CD14-positive monocyte (primary cell): ENCODE measurements at regions not wholly inside any gene's neighbourhood (a gene's known extent, or its start where the extent isn't known, plus 50 kb on each side); places are given as distances from the start of the nearest gene placed in this dataset.

Source experiments
- DNase-seq, 3 donors: peaks; one replicate each; pipeline ENCODE4 v3.0.0-alpha.2; 2011 to 2022
- H2AFZ ChIP-seq: 2 replicates; pipeline ENCODE4 v1.6.0; 2012; ENCODE audit warnings: mild to moderate bottlenecking, low read depth, low read length, inconsistent platforms; ENCODE audit not compliant: insufficient read depth, poor library complexity, severe bottlenecking
- H3K27ac ChIP-seq, 2 donors: 1 replicate in 1 of 2; 2 replicates in 1 of 2; pipeline ENCODE4 v1.5.1; 2012 to 2013; ENCODE audit warnings: low read length in 2 of 2, control low read depth in 1 of 2, inconsistent platforms in 1 of 2, low read depth in 1 of 2, mild to moderate bottlenecking in 1 of 2
- H3K27me3 ChIP-seq, 2 donors: one replicate each; pipeline versions ENCODE4 v1.6.0 to v1.6.1; 2011 to 2013; ENCODE audit warnings: low read length in 2 of 2; ENCODE audit not compliant: control insufficient read depth in 2 of 2, insufficient read depth in 2 of 2
- H3K36me3 ChIP-seq, 2 donors: replicated peaks in 1 of 2; 1 replicate in 1 of 2; 2 replicates in 1 of 2; pipeline versions ENCODE4 v1.5.1 to v1.6.1; 2012 to 2013; ENCODE audit warnings: low read length in 2 of 2, control low read depth in 1 of 2, inconsistent platforms in 1 of 2, mild to moderate bottlenecking in 1 of 2; ENCODE audit not compliant: insufficient read depth in 2 of 2, control insufficient read depth in 1 of 2
- H3K4me1 ChIP-seq, 2 donors: 1 replicate in 1 of 2; 2 replicates in 1 of 2; pipeline versions ENCODE4 v1.5.1 to v1.6.1; 2012 to 2013; ENCODE audit warnings: low read length in 2 of 2, control low read depth in 1 of 2, inconsistent platforms in 1 of 2, mild to moderate bottlenecking in 1 of 2, moderate library complexity in 1 of 2; ENCODE audit not compliant: insufficient read depth in 2 of 2, control insufficient read depth in 1 of 2
- H3K4me2 ChIP-seq: replicated peaks from 2 replicates; pipeline ENCODE3; 2012; ENCODE audit warnings: low read length, moderate library complexity, mild to moderate bottlenecking; ENCODE audit not compliant: poor library complexity, severe bottlenecking; ENCODE audit errors: extremely low read depth
- H3K4me3 ChIP-seq, 3 experiments: fragments of 200-600 bp in 1 of 3; sonication (generic) in 1 of 3; replicated peaks in 1 of 3; 1 replicate in 2 of 3; 2 replicates in 1 of 3; pipeline ENCODE4 v1.5.1; 2011 to 2013; ENCODE audit warnings: low read length in 3 of 3, mild to moderate bottlenecking in 3 of 3, control low read depth in 2 of 3, low read depth in 2 of 3, inconsistent platforms in 1 of 3, moderate library complexity in 1 of 3
- H3K79me2 ChIP-seq: 2 replicates; pipeline ENCODE4 v1.6.0; 2012; ENCODE audit warnings: mild to moderate bottlenecking, control low read depth, inconsistent platforms, low read length, moderate library complexity; ENCODE audit not compliant: insufficient read depth
- H3K9ac ChIP-seq: 2 replicates; pipeline ENCODE4 v1.6.0; 2017; ENCODE audit warnings: low read length, mild to moderate bottlenecking; ENCODE audit not compliant: insufficient read depth, poor library complexity, severe bottlenecking
- H3K9me3 ChIP-seq, 2 donors: replicated peaks in 1 of 2; 1 replicate in 1 of 2; 2 replicates in 1 of 2; pipeline versions ENCODE4 v1.5.1 to v1.6.1; 2012 to 2013; ENCODE audit warnings: low read length in 2 of 2, control low read depth in 1 of 2; ENCODE audit not compliant: control insufficient read depth in 1 of 2, insufficient read depth in 1 of 2
- H4K20me1 ChIP-seq: 2 replicates; pipeline ENCODE4 v1.6.0; 2012; ENCODE audit warnings: mild to moderate bottlenecking, low read length, control low read depth, moderate library complexity; ENCODE audit not compliant: insufficient read depth
- H3K27ac Mint-ChIP-seq, 7 donors: one replicate each; pipeline ENCODE4 v1.8.0; 2020; ENCODE audit warnings: mild to moderate bottlenecking in 7 of 7, mixed read lengths in 7 of 7, moderate library complexity in 6 of 7, inconsistent platforms in 2 of 7
- H3K27me3 Mint-ChIP-seq, 3 donors: one replicate each; pipeline ENCODE4 v1.8.0; 2021 to 2022; ENCODE audit warnings: low read depth in 3 of 3, mild to moderate bottlenecking in 3 of 3, mixed read lengths in 3 of 3, moderate library complexity in 3 of 3, inconsistent platforms in 1 of 3
- H3K36me3 Mint-ChIP-seq, 2 donors: one replicate each; pipeline ENCODE4 v1.8.0; 2020; ENCODE audit warnings: mixed read lengths in 2 of 2, inconsistent platforms in 1 of 2, mild to moderate bottlenecking in 1 of 2
- H3K4me1 Mint-ChIP-seq: one replicate; pipeline ENCODE4 v1.8.0; 2020; ENCODE audit warnings: mild to moderate bottlenecking, mixed read lengths
- H3K4me3 Mint-ChIP-seq, 2 donors: one replicate each; pipeline ENCODE4 v1.8.0; 2020; ENCODE audit warnings: mild to moderate bottlenecking in 2 of 2, mixed read lengths in 2 of 2, moderate library complexity in 1 of 2
- H3K9me3 Mint-ChIP-seq, 7 donors: one replicate each; pipeline ENCODE4 v1.8.0; 2020 to 2022; ENCODE audit warnings: mixed read lengths in 7 of 7, mild to moderate bottlenecking in 6 of 7, moderate library complexity in 6 of 7, inconsistent platforms in 2 of 7
- WGBS: methylation state at CpG from one replicate; pipeline ENCODE4 v1.1.5; 2013; ENCODE audit warnings: missing lambda C conversion rate; ENCODE audit not compliant: insufficient coverage; 5-methylcytosine and 5-hydroxymethylcytosine counted together
- intact Hi-C, 2 donors: fragments of 100-400 bp; cut with micrococcal nuclease; formaldehyde crosslinking; loops; one replicate each; pipeline versions ENCODE4 v1.15.0 to v1.15.1; 2023
- TF ChIP-seq, protein P1 (sequence below): fragments of 200-600 bp; IDR thresholded peaks from one replicate; pipeline ENCODE4 v1.8.0; 2022; ENCODE audit warnings: antibody characterized with exemption, mild to moderate bottlenecking

DNA sequence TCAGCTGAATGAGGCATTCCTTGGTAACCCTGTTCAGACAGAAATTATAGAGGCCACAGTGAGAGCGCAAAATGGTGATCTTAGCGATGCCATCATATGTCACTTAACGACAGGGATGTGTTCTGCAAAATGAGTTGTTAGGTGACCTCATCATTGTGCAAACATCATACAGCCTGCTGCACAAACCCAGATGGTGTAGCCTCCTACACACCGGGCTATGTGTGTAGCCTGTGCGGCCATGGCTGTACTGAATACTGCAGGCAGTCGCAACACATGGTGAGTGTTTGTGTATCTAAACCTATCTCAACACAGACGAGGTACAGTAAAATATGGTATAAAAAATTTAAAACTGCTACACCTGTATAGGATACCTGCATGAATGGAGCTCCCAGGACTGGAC, 234.1 kb upstream of the PMEPA1 start:
- intact Hi-C loops: no loop called here

DNA sequence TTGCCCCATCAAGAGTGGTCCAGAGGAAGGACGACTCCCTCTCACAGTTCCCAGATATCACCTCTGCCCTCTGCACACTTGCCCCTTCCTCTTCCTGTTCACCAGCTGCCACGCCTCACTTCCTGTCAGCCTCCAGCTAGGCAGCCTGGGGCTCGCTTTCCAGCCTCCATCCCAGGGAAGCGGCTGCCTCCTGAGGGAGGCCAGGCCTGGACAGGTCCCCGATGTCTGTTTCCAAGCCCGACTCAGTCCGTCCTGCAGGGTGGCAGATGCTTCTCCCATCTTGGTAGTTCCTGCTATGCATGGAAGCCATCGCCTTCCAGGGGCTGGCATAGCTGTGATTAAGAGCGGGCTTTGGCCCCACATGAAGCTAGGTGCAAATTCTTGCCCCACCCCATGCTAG, 233.5 kb upstream of the PMEPA1 start:
- H3K27ac Mint-ChIP-seq: no peak overlapping the region
- intact Hi-C loops: no loop called here
- Histone ChIP-seq H3K4me3 (no peak overlapping the region), H2AFZ (no peak overlapping the region), H3K27me3 (no peaks in the 10 kb centered on the region), H3K4me1 (no peaks in the 10 kb centered on the region), H3K9me3 (peaks cover 0 to 3% of the 10 kb centered on the region in 2 donors), H3K79me2 (no peaks in the 10 kb centered on the region), H3K27ac (no peak overlapping the region), H3K4me2 (no peak overlapping the region), H3K36me3 (no peaks in the 10 kb centered on the region), H4K20me1 (no peaks in the 10 kb centered on the region), H3K9ac (no peak overlapping the region)
- no peaks in the 10 kb centered on the region for H3K36me3 Mint-ChIP-seq
- 88% methylated on average over 9 of the region's 9 CpGs for WGBS
- H3K9me3 Mint-ChIP-seq: peaks cover 0 to 3% (median 0%) of the 10 kb centered on the region in 7 donors
- no peak for DNase-seq
- H3K27me3 Mint-ChIP-seq: peaks cover 0 to 6% (median 2%) of the 10 kb centered on the region in 3 donors
- no peaks in the 10 kb centered on the region for H3K4me1 Mint-ChIP-seq
- H3K4me3 Mint-ChIP-seq: no peak overlapping the region
- TF ChIP-seq, protein P1, sequence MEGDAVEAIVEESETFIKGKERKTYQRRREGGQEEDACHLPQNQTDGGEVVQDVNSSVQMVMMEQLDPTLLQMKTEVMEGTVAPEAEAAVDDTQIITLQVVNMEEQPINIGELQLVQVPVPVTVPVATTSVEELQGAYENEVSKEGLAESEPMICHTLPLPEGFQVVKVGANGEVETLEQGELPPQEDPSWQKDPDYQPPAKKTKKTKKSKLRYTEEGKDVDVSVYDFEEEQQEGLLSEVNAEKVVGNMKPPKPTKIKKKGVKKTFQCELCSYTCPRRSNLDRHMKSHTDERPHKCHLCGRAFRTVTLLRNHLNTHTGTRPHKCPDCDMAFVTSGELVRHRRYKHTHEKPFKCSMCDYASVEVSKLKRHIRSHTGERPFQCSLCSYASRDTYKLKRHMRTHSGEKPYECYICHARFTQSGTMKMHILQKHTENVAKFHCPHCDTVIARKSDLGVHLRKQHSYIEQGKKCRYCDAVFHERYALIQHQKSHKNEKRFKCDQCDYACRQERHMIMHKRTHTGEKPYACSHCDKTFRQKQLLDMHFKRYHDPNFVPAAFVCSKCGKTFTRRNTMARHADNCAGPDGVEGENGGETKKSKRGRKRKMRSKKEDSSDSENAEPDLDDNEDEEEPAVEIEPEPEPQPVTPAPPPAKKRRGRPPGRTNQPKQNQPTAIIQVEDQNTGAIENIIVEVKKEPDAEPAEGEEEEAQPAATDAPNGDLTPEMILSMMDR: no peak

More for the DNA sequence above, 234.1 kb upstream of the PMEPA1 start:
- Mint-ChIP-seq H3K4me1 (no peaks in the 10 kb centered on the region), H3K4me3 (no peak overlapping the region), H3K9me3 (peaks cover 0 to 4% (median 0%) of the 10 kb centered on the region in 7 donors), H3K27me3 (peaks cover 0 to 2% (median 1%) of the 10 kb centered on the region in 3 donors), H3K36me3 (no peaks in the 10 kb centered on the region), H3K27ac (no peak overlapping the region)
- Histone ChIP-seq H3K4me2 (no peak overlapping the region), H3K27me3 (no peaks in the 10 kb centered on the region), H3K9me3 (peaks cover 0 to 3% of the 10 kb centered on the region in 2 donors), H3K79me2 (no peaks in the 10 kb centered on the region), H3K4me1 (no peaks in the 10 kb centered on the region), H2AFZ (no peak overlapping the region), H3K27ac (no peak overlapping the region), H3K9ac (no peak overlapping the region), H3K36me3 (no peaks in the 10 kb centered on the region), H4K20me1 (no peaks in the 10 kb centered on the region), H3K4me3 (no peak overlapping the region)
- TF ChIP-seq, protein P1: no peak
- WGBS: 100% methylated on average over 1 of the region's 7 CpGs
- no peak for DNase-seq
